ENCODE measurements at regions not wholly inside any gene's neighbourhood (a gene's known extent, or its start where the extent isn't known, plus 50 kb on each side); places are given as distances from the start of the nearest gene placed in this dataset.

DNA sequence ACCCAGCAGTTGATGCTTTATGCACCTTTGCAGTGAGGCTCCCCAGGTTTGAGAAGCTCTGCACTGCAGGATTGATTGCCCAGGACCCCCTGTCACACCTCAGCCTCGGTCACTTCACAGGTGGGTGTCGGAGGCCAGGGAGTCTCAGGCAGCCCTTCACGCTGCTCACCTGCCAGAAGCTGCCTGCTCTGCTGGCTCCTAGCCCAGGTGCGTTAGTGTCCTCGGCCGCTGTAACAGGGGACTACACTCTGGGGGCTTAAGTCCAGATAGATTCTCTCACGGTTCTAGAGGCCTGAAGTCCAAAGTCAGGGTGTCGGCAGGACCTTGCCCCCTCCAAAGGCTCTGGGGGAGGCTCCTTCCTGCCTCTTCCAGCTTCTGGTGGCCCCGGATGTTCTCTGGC, 79.9 kb downstream of the CPZ start:
- DNase-seq = no peak

GRCh38 chr4:8671712-8672290, 79.2 kb downstream of the CPZ start:
- no peak for DNase-seq
